Astrocyte (in vitro differentiated cells and primary cell): ENCODE measurements at regions not wholly inside any gene's neighbourhood (a gene's known extent, or its start where the extent isn't known, plus 50 kb on each side); places are given as distances from the start of the nearest gene placed in this dataset.

Source experiments
- DNase-seq: peaks from one replicate; pipeline ENCODE4 v3.0.0-alpha.2; 2010; ENCODE audit warnings: low read depth
- FAIRE-seq: peaks from 2 replicates; lab custom pipeline; 2011; peaks lifted over from hg19 to GRCh38; lab: Jason Lieb, UNC
- H2AFZ ChIP-seq: 2 replicates; pipeline ENCODE4 v1.6.0; 2012; ENCODE audit warnings: low read depth, low read length, inconsistent platforms
- H3K27ac ChIP-seq: 2 replicates; pipeline ENCODE4 v1.5.1; 2011; ENCODE audit warnings: low read depth, low read length, inconsistent platforms
- H3K27me3 ChIP-seq: 2 replicates; pipeline ENCODE4 v1.6.0; 2011; ENCODE audit warnings: low read length, inconsistent platforms; ENCODE audit not compliant: insufficient read depth
- H3K36me3 ChIP-seq: 2 replicates; pipeline ENCODE4 v1.5.1; 2011; ENCODE audit warnings: low read length, inconsistent platforms; ENCODE audit not compliant: insufficient read depth
- H3K4me1 ChIP-seq: 2 replicates; pipeline ENCODE4 v1.5.1; 2011; ENCODE audit warnings: low read length, inconsistent platforms; ENCODE audit not compliant: insufficient read depth
- H3K4me2 ChIP-seq: 2 replicates; pipeline ENCODE4 v1.6.0; 2012; ENCODE audit warnings: low read length, inconsistent platforms
- H3K4me3 ChIP-seq: 2 replicates; pipeline ENCODE4 v1.5.1; 2011; ENCODE audit warnings: low read depth, mild to moderate bottlenecking, low read length, inconsistent platforms; ENCODE audit not compliant: insufficient read depth
- H3K79me2 ChIP-seq: 2 replicates; pipeline ENCODE4 v1.6.0; 2012; ENCODE audit warnings: mild to moderate bottlenecking, low read length, inconsistent platforms; ENCODE audit not compliant: insufficient read depth
- H3K9ac ChIP-seq: 2 replicates; pipeline ENCODE4 v1.6.0; 2012; ENCODE audit warnings: mild to moderate bottlenecking, low read length, inconsistent platforms
- H3K9me3 ChIP-seq: 2 replicates; pipeline ENCODE4 v1.5.1; 2012; ENCODE audit warnings: low read depth, mild to moderate bottlenecking, low read length, inconsistent platforms; ENCODE audit not compliant: insufficient read depth
- H4K20me1 ChIP-seq: 2 replicates; pipeline ENCODE4 v1.6.0; 2012; ENCODE audit warnings: low read length, inconsistent platforms; ENCODE audit not compliant: insufficient read depth
- H3K27ac Mint-ChIP-seq: one replicate; pipeline ENCODE4 v1.8.0; 2021; ENCODE audit warnings: mild to moderate bottlenecking, mixed read lengths; ENCODE audit not compliant: unreplicated experiment
- H3K27me3 Mint-ChIP-seq: one replicate; pipeline ENCODE4 v1.8.0; 2021; ENCODE audit warnings: low read depth, mixed read lengths; ENCODE audit not compliant: unreplicated experiment
- H3K36me3 Mint-ChIP-seq: one replicate; pipeline ENCODE4 v1.8.0; 2021; ENCODE audit warnings: low read depth, mixed read lengths; ENCODE audit not compliant: unreplicated experiment
- H3K4me1 Mint-ChIP-seq: one replicate; pipeline ENCODE4 v1.8.0; 2021; ENCODE audit warnings: low read depth, mixed read lengths; ENCODE audit not compliant: unreplicated experiment
- H3K4me3 Mint-ChIP-seq: one replicate; pipeline ENCODE4 v1.8.0; 2021; ENCODE audit warnings: mild to moderate bottlenecking, moderate library complexity, mixed read lengths; ENCODE audit not compliant: unreplicated experiment
- H3K9me3 Mint-ChIP-seq: one replicate; pipeline ENCODE4 v1.8.0; 2021; ENCODE audit warnings: mild to moderate bottlenecking, mixed read lengths; ENCODE audit not compliant: unreplicated experiment
- CTCF ChIP-seq: IDR thresholded peaks from 2 replicates; pipeline ENCODE4 v1.5.1; 2011; ENCODE audit warnings: low read depth, mild to moderate bottlenecking, inconsistent platforms, low read length, moderate library complexity; ENCODE audit not compliant: insufficient read depth
- EZH2 ChIP-seq: IDR thresholded peaks from 2 replicates; pipeline ENCODE4 v1.6.1; 2012; ENCODE audit warnings: mild to moderate bottlenecking, low read length, inconsistent platforms; ENCODE audit not compliant: insufficient read depth

- no peaks in the 10 kb centered on the region for H3K4me1 ChIP-seq
- no peaks in the 10 kb centered on the region for H3K79me2 ChIP-seq
- H3K4me3 ChIP-seq = no peak overlapping the region
- no peak overlapping the region for H3K27ac ChIP-seq
- H3K27me3 ChIP-seq = no peaks in the 10 kb centered on the region
- Mint-ChIP-seq H3K36me3 (no peaks in the 10 kb centered on the region), H3K27me3 (peaks cover 2% of the 10 kb centered on the region), H3K4me3 (no peak overlapping the region), H3K9me3 (no peaks in the 10 kb centered on the region), H3K4me1 (no peaks in the 10 kb centered on the region), H3K27ac (no peak overlapping the region)
- H4K20me1 ChIP-seq = no peaks in the 10 kb centered on the region
- DNase-seq (no peak), FAIRE-seq (no peak)
- TF ChIP-seq CTCF (no peak), EZH2 (no peak)
- H3K9me3 ChIP-seq = no peaks in the 10 kb centered on the region
- H2AFZ ChIP-seq = no peak overlapping the region
- H3K36me3 ChIP-seq = no peaks in the 10 kb centered on the region
- H3K9ac ChIP-seq = no peak overlapping the region
- H3K4me2 ChIP-seq = no peak overlapping the region
Measured at GRCh38 chr3:115470254-115470653, 153.1 kb upstream of the GAP43 start.

- Histone ChIP-seq H3K9me3 (no peaks in the 10 kb centered on the region), H3K4me2 (no peak overlapping the region), H3K79me2 (no peaks in the 10 kb centered on the region), H3K27me3 (no peaks in the 10 kb centered on the region), H3K4me1 (no peaks in the 10 kb centered on the region), H4K20me1 (no peaks in the 10 kb centered on the region), H3K36me3 (no peaks in the 10 kb centered on the region), H3K9ac (no peak overlapping the region), H3K4me3 (no peak overlapping the region), H2AFZ (no peak overlapping the region), H3K27ac (no peak overlapping the region)
- H3K4me1 Mint-ChIP-seq = no peaks in the 10 kb centered on the region
- H3K4me3 Mint-ChIP-seq = no peak overlapping the region
- FAIRE-seq (no peak), DNase-seq (no peak)
- TF ChIP-seq EZH2 = no peak
- no peak for TF ChIP-seq CTCF
- H3K9me3 Mint-ChIP-seq = no peaks in the 10 kb centered on the region
- no peaks in the 10 kb centered on the region for H3K36me3 Mint-ChIP-seq
- peaks cover 2% of the 10 kb centered on the region for H3K27me3 Mint-ChIP-seq
- no peak overlapping the region for H3K27ac Mint-ChIP-seq
Measured at GRCh38 chr3:115475178-115476041, 147.9 kb upstream of the GAP43 start.

- H3K36me3 ChIP-seq = no peaks in the 10 kb centered on the region
- H3K4me1 Mint-ChIP-seq = no peaks in the 10 kb centered on the region
- H2AFZ ChIP-seq = no peak overlapping the region
- no peaks in the 10 kb centered on the region for H4K20me1 ChIP-seq
- H3K27me3 Mint-ChIP-seq = peaks cover 2% of the 10 kb centered on the region
- H3K4me2 ChIP-seq = no peak overlapping the region
- H3K9ac ChIP-seq = no peak overlapping the region
- H3K4me3 Mint-ChIP-seq = no peak overlapping the region
- H3K4me1 ChIP-seq = no peaks in the 10 kb centered on the region
- no peak overlapping the region for H3K4me3 ChIP-seq
- H3K9me3 Mint-ChIP-seq = no peaks in the 10 kb centered on the region
- no peaks in the 10 kb centered on the region for H3K79me2 ChIP-seq
- no peak overlapping the region for H3K27ac ChIP-seq
- FAIRE-seq (no peak), DNase-seq (no peak)
- no peaks in the 10 kb centered on the region for H3K9me3 ChIP-seq
- H3K27me3 ChIP-seq = no peaks in the 10 kb centered on the region
- H3K27ac Mint-ChIP-seq = no peak overlapping the region
- H3K36me3 Mint-ChIP-seq = no peaks in the 10 kb centered on the region
- TF ChIP-seq CTCF (no peak), EZH2 (no peak)
Measured at GRCh38 chr3:115476472-115476871, 146.8 kb upstream of the GAP43 start.
